GM12873 (cell line): ENCODE measurements at regions not wholly inside any gene's neighbourhood (a gene's known extent, or its start where the extent isn't known, plus 50 kb on each side); places are given as distances from the start of the nearest gene placed in this dataset.

Source experiments
- CTCF ChIP-seq: IDR thresholded peaks from 2 replicates; pipeline ENCODE4 v1.5.1; 2012; ENCODE audit warnings: low read depth, mild to moderate bottlenecking, moderate library complexity, low read length, control low read depth; ENCODE audit not compliant: insufficient read depth; ENCODE audit errors: missing control alignments

DNA sequence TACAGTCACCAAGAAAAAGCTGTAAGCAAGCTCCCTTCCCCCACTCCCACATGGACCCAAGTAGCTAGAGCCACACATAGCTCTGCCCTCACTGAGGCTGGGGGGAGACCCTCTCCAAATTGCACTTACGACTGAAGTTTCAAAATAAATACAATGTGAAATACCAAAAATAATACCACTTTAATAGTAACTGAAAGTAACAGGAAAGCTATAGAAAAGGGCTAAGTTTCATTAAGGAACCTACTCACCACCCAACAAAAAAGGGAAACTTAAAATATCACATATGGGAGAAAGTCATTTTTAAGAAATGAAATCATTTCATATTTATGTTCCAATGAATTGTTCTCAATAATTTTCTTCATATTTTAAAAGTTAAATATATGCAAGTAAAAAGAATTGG is 130.4 kb upstream of the UBE2E2 start:
- no peak for TF ChIP-seq CTCF

- TF ChIP-seq CTCF: no peak
These were observed 129.3 kb upstream of the UBE2E2 start for GRCh38 chr3:23073724-23074305.

GRCh38 chr3:23075496-23075895 is 127.6 kb upstream of the UBE2E2 start:
- TF ChIP-seq CTCF: no peak

GRCh38 chr3:23076437-23076836 is 126.7 kb upstream of the UBE2E2 start:
- TF ChIP-seq CTCF: no peak

DNA sequence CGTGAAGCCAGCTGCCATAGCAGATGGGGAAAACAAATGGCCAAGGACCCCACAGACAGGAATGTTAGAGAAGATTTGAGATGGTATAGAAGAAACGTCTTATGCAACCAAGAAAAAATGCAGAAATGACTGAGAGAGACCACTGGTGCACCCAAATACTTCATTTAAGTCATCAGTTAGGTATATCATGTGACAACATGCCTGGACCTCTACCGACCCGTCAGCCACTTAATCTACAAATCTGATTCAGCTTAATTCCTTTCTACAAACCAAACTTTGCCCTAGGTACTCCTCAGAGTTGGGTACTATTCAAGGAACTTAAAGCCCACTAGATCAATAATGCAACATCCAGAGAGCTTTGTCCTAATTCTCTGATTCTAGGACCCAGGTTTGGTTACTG is 126.0 kb upstream of the UBE2E2 start:
- no peak for TF ChIP-seq CTCF

- no peak for TF ChIP-seq CTCF
These were observed 124.4 kb upstream of the UBE2E2 start for GRCh38 chr3:23078735-23079134.

GRCh38 chr3:23079976-23080375 is 123.2 kb upstream of the UBE2E2 start:
- TF ChIP-seq CTCF: no peak
